Mesenchymal stem cell (in vitro differentiated cells and primary cell): ENCODE measurements at regions not wholly inside any gene's neighbourhood (a gene's known extent, or its start where the extent isn't known, plus 50 kb on each side); places are given as distances from the start of the nearest gene placed in this dataset.
"Not testable (repeated sequence)": the region's sequence is repeated elsewhere in the genome, so short reads cannot be mapped to it uniquely, and the experiment has no call there.

Source experiments
- DNase-seq: peaks from one replicate; pipeline ENCODE4 v3.0.0-alpha.2; 2013
- H2AFZ ChIP-seq: one replicate; pipeline ENCODE4 v1.6.1; 2013; ENCODE audit warnings: low read depth, mild to moderate bottlenecking, control low read depth, inconsistent platforms, low read length, moderate library complexity
- H2AK5ac ChIP-seq: 2 replicates; pipeline ENCODE4 v1.6.1; 2013; ENCODE audit warnings: low read length, moderate library complexity, mild to moderate bottlenecking, inconsistent platforms; ENCODE audit not compliant: severe bottlenecking
- H2BK120ac ChIP-seq: one replicate; pipeline ENCODE4 v1.6.1; 2013; ENCODE audit warnings: low read depth, mild to moderate bottlenecking, inconsistent platforms, low read length, moderate library complexity
- H2BK12ac ChIP-seq, 2 experiments: one replicate each; pipeline ENCODE4 v1.6.1; 2013; ENCODE audit warnings: inconsistent platforms in 2 of 2, low read length in 2 of 2, mild to moderate bottlenecking in 2 of 2, moderate library complexity in 2 of 2, control low read depth in 1 of 2
- H2BK15ac ChIP-seq: one replicate; pipeline ENCODE4 v1.6.1; 2013; ENCODE audit warnings: mild to moderate bottlenecking, low read depth, inconsistent platforms; ENCODE audit not compliant: poor library complexity, severe bottlenecking
- H2BK5ac ChIP-seq: 2 replicates; pipeline ENCODE4 v1.6.1; 2013; ENCODE audit warnings: low read depth, mild to moderate bottlenecking, low read length, control low read depth, inconsistent platforms; ENCODE audit not compliant: poor library complexity, severe bottlenecking
- H3K14ac ChIP-seq, 2 experiments: one replicate each; pipeline ENCODE4 v1.6.1; 2013; ENCODE audit warnings: inconsistent platforms in 2 of 2, low read length in 2 of 2, control low read depth in 1 of 2, mild to moderate bottlenecking in 1 of 2, moderate library complexity in 1 of 2
- H3K18ac ChIP-seq, 2 experiments: one replicate each; pipeline ENCODE4 v1.6.1; 2013; ENCODE audit warnings: inconsistent platforms in 2 of 2, low read length in 2 of 2, control low read depth in 1 of 2, low read depth in 1 of 2, mild to moderate bottlenecking in 1 of 2
- H3K23ac ChIP-seq, 2 experiments: one replicate each; pipeline ENCODE4 v1.6.1; 2013; ENCODE audit warnings: inconsistent platforms in 2 of 2, low read length in 2 of 2, mild to moderate bottlenecking in 2 of 2, moderate library complexity in 2 of 2, control low read depth in 1 of 2
- H3K27ac ChIP-seq: 2 replicates; pipeline ENCODE4 v1.5.1; 2013; ENCODE audit warnings: mild to moderate bottlenecking, moderate library complexity, low read length, control low read depth, inconsistent platforms; ENCODE audit not compliant: poor library complexity, severe bottlenecking
- H3K27me3 ChIP-seq, 2 experiments: 2 replicates each; pipeline versions ENCODE4 v1.6.1 to v1.7.0; 2013; ENCODE audit warnings: low read length in 2 of 2, mild to moderate bottlenecking in 2 of 2, moderate library complexity in 2 of 2, control low read depth in 1 of 2, inconsistent platforms in 1 of 2; ENCODE audit not compliant: control insufficient read depth in 1 of 2, insufficient read depth in 1 of 2
- H3K36me3 ChIP-seq, 2 experiments: 2 replicates each; pipeline versions ENCODE4 v1.6.1 to v1.7.0; 2013; ENCODE audit warnings: low read length in 2 of 2, control low read depth in 1 of 2, inconsistent platforms in 1 of 2, low read depth in 1 of 2, mild to moderate bottlenecking in 1 of 2; ENCODE audit not compliant: insufficient read depth in 2 of 2, control insufficient read depth in 1 of 2
- H3K4ac ChIP-seq, 2 experiments: one replicate each; pipeline ENCODE4 v1.6.1; 2013; ENCODE audit warnings: inconsistent platforms in 2 of 2, low read length in 2 of 2, mild to moderate bottlenecking in 2 of 2, moderate library complexity in 2 of 2, control low read depth in 1 of 2, low read depth in 1 of 2
- H3K4me1 ChIP-seq: 2 replicates; pipeline ENCODE4 v1.6.1; 2013; ENCODE audit warnings: low read depth, low read length, control low read depth; ENCODE audit not compliant: control insufficient read depth, insufficient read depth
- H3K4me2 ChIP-seq: 2 replicates; pipeline ENCODE4 v1.6.1; 2013; ENCODE audit warnings: low read length, mild to moderate bottlenecking, inconsistent platforms; ENCODE audit not compliant: poor library complexity, severe bottlenecking
- H3K4me3 ChIP-seq, 2 experiments: 2 replicates each; pipeline versions ENCODE4 v1.5.1 to v1.7.0; 2013; ENCODE audit warnings: low read length in 2 of 2, mild to moderate bottlenecking in 2 of 2, control low read depth in 1 of 2, low read depth in 1 of 2; ENCODE audit not compliant: insufficient read depth in 1 of 2
- H3K79me1 ChIP-seq: replicated peaks from 2 replicates; pipeline ENCODE4 v1.6.1; 2013; ENCODE audit warnings: mild to moderate bottlenecking, control low read depth, low read length, inconsistent platforms; ENCODE audit not compliant: poor library complexity, severe bottlenecking
- H3K9ac ChIP-seq: 2 replicates; pipeline ENCODE4 v1.7.0; 2013; ENCODE audit warnings: mild to moderate bottlenecking, low read length, moderate library complexity
- H3K9me3 ChIP-seq: 2 replicates; pipeline ENCODE4 v1.7.0; 2013; ENCODE audit warnings: mild to moderate bottlenecking, low read length; ENCODE audit not compliant: control insufficient read depth
- H4K8ac ChIP-seq: one replicate; pipeline ENCODE4 v1.6.1; 2013; ENCODE audit warnings: inconsistent platforms, mild to moderate bottlenecking, low read length, moderate library complexity
- H4K91ac ChIP-seq: one replicate; pipeline ENCODE4 v1.6.1; 2013; ENCODE audit warnings: mild to moderate bottlenecking, low read length, inconsistent platforms
- WGBS: methylation state at CpG from one replicate; pipeline ENCODE4 v1.1.7; 2013; ENCODE audit warnings: mixed read lengths; 5-methylcytosine and 5-hydroxymethylcytosine counted together

GRCh38 chr7:39869888-39870522 is 80.1 kb upstream of the CDK13 start:
- H4K8ac ChIP-seq = not testable (repeated sequence)

GRCh38 chr7:39871610-39872009 is 78.4 kb upstream of the CDK13 start:
- not testable (repeated sequence) for H4K91ac ChIP-seq, H3K4me3 ChIP-seq, H3K9me3 ChIP-seq, H2AK5ac ChIP-seq, H3K4me1 ChIP-seq, H3K27me3 ChIP-seq, H3K4me2 ChIP-seq, H3K79me1 ChIP-seq, H3K4ac ChIP-seq, H3K14ac ChIP-seq, H2BK12ac ChIP-seq, H2BK120ac ChIP-seq, H2AFZ ChIP-seq, H4K8ac ChIP-seq, H3K23ac ChIP-seq, H3K9ac ChIP-seq, H2BK15ac ChIP-seq, DNase-seq, H3K36me3 ChIP-seq, H3K18ac ChIP-seq, H2BK5ac ChIP-seq, H3K27ac ChIP-seq
- WGBS = 89% methylated on average over 3 of the region's 4 CpGs

More at GRCh38 chr7:39869888-39870522, 80.1 kb upstream of the CDK13 start:
- H2BK5ac ChIP-seq, H3K27me3 ChIP-seq, H2AK5ac ChIP-seq, H3K4me2 ChIP-seq, H2BK120ac ChIP-seq, H3K18ac ChIP-seq, H2AFZ ChIP-seq, H3K4ac ChIP-seq, H3K4me1 ChIP-seq, DNase-seq, H3K14ac ChIP-seq, H3K4me3 ChIP-seq, H3K9ac ChIP-seq, H3K36me3 ChIP-seq, H2BK15ac ChIP-seq, H3K9me3 ChIP-seq, H3K79me1 ChIP-seq, H3K27ac ChIP-seq, H4K91ac ChIP-seq, H2BK12ac ChIP-seq, H3K23ac ChIP-seq: not testable (repeated sequence)
- WGBS = 95% methylated on average over 1 of the region's 5 CpGs

- no peak overlapping the region for H3K23ac ChIP-seq
- no peak overlapping the region for H2BK12ac ChIP-seq
- no peak overlapping the region for H3K4ac ChIP-seq
- H3K27ac ChIP-seq = no peak overlapping the region
- H2AK5ac ChIP-seq = no peak overlapping the region
- no peak overlapping the region for H3K4me2 ChIP-seq
- H2BK120ac ChIP-seq = no peak overlapping the region
- no peak overlapping the region for H2AFZ ChIP-seq
- H2BK15ac ChIP-seq = no peak overlapping the region
- H3K4me1 ChIP-seq = no peaks in the 10 kb centered on the region
- no peak overlapping the region for H4K8ac ChIP-seq
- H4K91ac ChIP-seq = no peak overlapping the region
- peak overlapping the region; percentile 42 for H3K9ac ChIP-seq
- H3K9me3 ChIP-seq = peaks cover 13% of the 10 kb centered on the region
- no peak overlapping the region for H3K14ac ChIP-seq
- H3K36me3 ChIP-seq = no peaks in the 10 kb centered on the region
- no peak overlapping the region for H3K18ac ChIP-seq
- no peak overlapping the region for H3K4me3 ChIP-seq
- H3K79me1 ChIP-seq = no peaks in the 10 kb centered on the region
- DNase-seq = peak; percentile 10
- no peaks in the 10 kb centered on the region for H3K27me3 ChIP-seq
- 67% methylated on average over 1 of the region's 1 CpG for WGBS
- H2BK5ac ChIP-seq = no peak overlapping the region
Observed at GRCh38 chr7:39880556-39880955, 69.5 kb upstream of the CDK13 start.

- WGBS = 91% methylated on average over 5 of the region's 5 CpGs
- Histone ChIP-seq H2BK12ac (no peak overlapping the region), H3K9ac (no peak overlapping the region), H3K18ac (no peak overlapping the region), H2AFZ (no peak overlapping the region), H3K4me2 (no peak overlapping the region), H3K14ac (no peak overlapping the region), H3K4me3 (no peak overlapping the region), H3K27ac (no peak overlapping the region), H3K4me1 (no peaks in the 10 kb centered on the region), H2AK5ac (no peak overlapping the region), H2BK5ac (no peak overlapping the region), H2BK120ac (no peak overlapping the region), H3K27me3 (no peaks in the 10 kb centered on the region), H4K91ac (no peak overlapping the region), H3K36me3 (no peaks in the 10 kb centered on the region), H3K4ac (no peak overlapping the region), H4K8ac (no peak overlapping the region), H3K23ac (no peak overlapping the region), H3K9me3 (peaks cover 13% of the 10 kb centered on the region), H3K79me1 (no peaks in the 10 kb centered on the region), H2BK15ac (no peak overlapping the region)
- no peak for DNase-seq
Observed at GRCh38 chr7:39882148-39882784, 67.8 kb upstream of the CDK13 start.
